OCI-LY7 (cell line): ENCODE measurements at regions not wholly inside any gene's neighbourhood (a gene's known extent, or its start where the extent isn't known, plus 50 kb on each side); places are given as distances from the start of the nearest gene placed in this dataset.

Experiments used
- BruUV-seq: library from RNA; stranded (reverse); fragments of 400-500 nt; replicated peaks from 2 replicates; lab custom pipeline; 2021; lab: Mats Ljungman, UMichigan
- CTCF ChIA-PET: fragments of 300-600 bp; sonication (Branson Sonifier 250); formaldehyde crosslinking; loops from one replicate; lab custom pipeline; 2022; ENCODE audit warnings: antibody characterized with exemption; ENCODE audit not compliant: unreplicated experiment; lab: Charles Lee
- POLR2A ChIA-PET: fragments of 300-600 bp; sonication (Branson Sonifier 250); formaldehyde crosslinking; loops from one replicate; lab custom pipeline; 2022; ENCODE audit warnings: antibody characterized with exemption; lab: Charles Lee
- DNase-seq: peaks from one replicate; pipeline ENCODE4 v3.0.0-alpha.2; 2015; ENCODE audit warnings: low spot score
- H2AFZ ChIP-seq: fragments of 200-600 bp; sonication (generic), shearing (Covaris generic); 2 replicates; pipeline ENCODE4 v1.6.1; 2014; ENCODE audit warnings: mild to moderate bottlenecking, antibody characterized with exemption, low read length, moderate library complexity
- H3K27ac ChIP-seq: fragments of 200-600 bp; sonication (generic); 2 replicates; pipeline ENCODE4 v1.5.1; 2014; ENCODE audit warnings: mixed run types, low read depth, mild to moderate bottlenecking, moderate library complexity, low read length, inconsistent platforms; ENCODE audit not compliant: poor library complexity, severe bottlenecking
- H3K36me3 ChIP-seq: fragments of 200-600 bp; sonication (generic); 2 replicates; pipeline ENCODE4 v1.6.1; 2014; ENCODE audit warnings: mild to moderate bottlenecking, antibody characterized with exemption, low read length, moderate library complexity, mixed read lengths; ENCODE audit not compliant: insufficient read depth
- H3K4me1 ChIP-seq: fragments of 200-600 bp; sonication (generic); 2 replicates; pipeline ENCODE4 v1.5.1; 2014; ENCODE audit warnings: mild to moderate bottlenecking, low read length; ENCODE audit not compliant: insufficient read depth, poor library complexity, severe bottlenecking
- H3K4me2 ChIP-seq: fragments of 200-600 bp; sonication (generic); 2 replicates; pipeline ENCODE4 v1.6.1; 2014; ENCODE audit warnings: mild to moderate bottlenecking, low read length
- H3K4me3 ChIP-seq: fragments of 200-600 bp; sonication (generic); 2 replicates; pipeline ENCODE4 v1.5.1; 2014; ENCODE audit warnings: mild to moderate bottlenecking, low read depth, low read length; ENCODE audit not compliant: poor library complexity, severe bottlenecking
- H3K79me2 ChIP-seq: fragments of 200-600 bp; sonication (generic); 2 replicates; pipeline ENCODE4 v1.6.1; 2016; ENCODE audit warnings: low read depth, mild to moderate bottlenecking, low read length, moderate library complexity, mixed read lengths; ENCODE audit not compliant: insufficient read depth
- H3K9me2 ChIP-seq: fragments of 200-600 bp; sonication (generic); 2 replicates; pipeline ENCODE4 v1.6.1; 2016; ENCODE audit warnings: mild to moderate bottlenecking, low read length, mixed read lengths; ENCODE audit not compliant: insufficient read depth
- H3K9me3 ChIP-seq: fragments of 200-600 bp; sonication (generic); 2 replicates; pipeline ENCODE4 v1.6.1; 2014; ENCODE audit warnings: mild to moderate bottlenecking, mixed run types, low read length, mixed read lengths
- H4K20me1 ChIP-seq: fragments of 200-600 bp; sonication (generic); 2 replicates; pipeline ENCODE4 v1.6.1; 2014; ENCODE audit warnings: mild to moderate bottlenecking, antibody characterized with exemption, low read length, moderate library complexity, mixed read lengths; ENCODE audit not compliant: insufficient read depth
- EZH2phosphoT487 ChIP-seq: fragments of 200-600 bp; sonication (generic); IDR thresholded peaks from 2 replicates; pipeline ENCODE4 v1.6.1; 2018; ENCODE audit warnings: low read depth, borderline replicate concordance, mild to moderate bottlenecking, mixed run types, antibody characterized with exemption, low read length, moderate library complexity, mixed read lengths
- intact Hi-C: fragments of 100-400 bp; cut with micrococcal nuclease; formaldehyde crosslinking; loops from one replicate; pipeline ENCODE4 v1.10.0; 2022; ENCODE audit not compliant: unreplicated experiment
- TF ChIP-seq, protein P1 (sequence below): fragments of 200-600 bp; sonication (generic); conservative IDR thresholded peaks from 2 replicates; pipeline ENCODE4 v1.5.1; 2014; ENCODE audit warnings: mild to moderate bottlenecking, antibody characterized with exemption, low read length, moderate library complexity, mixed read lengths

DNA sequence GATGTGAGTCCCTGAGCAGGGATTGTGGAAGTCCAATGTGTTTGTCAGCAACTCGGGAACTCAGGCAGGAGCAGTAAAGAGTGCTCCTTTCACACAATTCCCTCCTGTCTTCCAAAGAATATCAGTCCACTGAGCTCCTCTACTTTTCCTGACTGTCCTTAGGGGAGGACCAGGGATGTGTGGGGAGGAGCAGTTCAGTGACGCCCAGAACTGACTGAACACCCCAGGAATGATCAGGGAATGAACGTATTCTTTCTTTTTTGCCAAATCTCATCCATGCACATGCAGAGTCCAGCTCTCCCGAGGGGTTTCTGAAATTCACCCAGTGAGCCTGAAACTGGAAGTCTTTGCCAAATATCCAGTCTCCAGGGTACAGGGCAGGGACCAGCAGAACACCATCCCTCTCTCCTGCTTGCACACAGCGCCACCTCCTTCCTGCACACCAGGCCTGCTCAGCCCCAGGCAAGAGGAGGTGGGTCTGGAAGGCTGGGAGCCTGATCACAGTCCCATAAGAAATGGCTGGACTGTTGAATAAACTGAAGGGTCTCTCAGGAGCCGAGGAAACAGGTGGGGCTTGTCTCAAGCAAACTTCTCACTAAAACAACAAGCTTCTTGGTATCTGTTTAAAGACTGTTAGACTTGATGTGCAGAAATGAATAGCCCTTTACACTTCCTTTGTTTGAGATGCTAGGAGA lies 294.7 kb downstream of the C7orf25 start:
- Histone ChIP-seq H3K4me3 (no peak overlapping the region), H4K20me1 (no peaks in the 10 kb centered on the region), H3K9me3 (no peaks in the 10 kb centered on the region), H3K4me1 (no peaks in the 10 kb centered on the region), H3K27ac (no peak overlapping the region), H2AFZ (no peak overlapping the region), H3K79me2 (no peaks in the 10 kb centered on the region), H3K4me2 (no peak overlapping the region), H3K9me2 (no peaks in the 10 kb centered on the region), H3K36me3 (no peaks in the 10 kb centered on the region)
- ChIA-PET CTCF (no interaction called here), POLR2A (no interaction called here)
- no TSS peak for BruUV-seq
- intact Hi-C loops: no loop called here
- TF ChIP-seq, protein P1, sequence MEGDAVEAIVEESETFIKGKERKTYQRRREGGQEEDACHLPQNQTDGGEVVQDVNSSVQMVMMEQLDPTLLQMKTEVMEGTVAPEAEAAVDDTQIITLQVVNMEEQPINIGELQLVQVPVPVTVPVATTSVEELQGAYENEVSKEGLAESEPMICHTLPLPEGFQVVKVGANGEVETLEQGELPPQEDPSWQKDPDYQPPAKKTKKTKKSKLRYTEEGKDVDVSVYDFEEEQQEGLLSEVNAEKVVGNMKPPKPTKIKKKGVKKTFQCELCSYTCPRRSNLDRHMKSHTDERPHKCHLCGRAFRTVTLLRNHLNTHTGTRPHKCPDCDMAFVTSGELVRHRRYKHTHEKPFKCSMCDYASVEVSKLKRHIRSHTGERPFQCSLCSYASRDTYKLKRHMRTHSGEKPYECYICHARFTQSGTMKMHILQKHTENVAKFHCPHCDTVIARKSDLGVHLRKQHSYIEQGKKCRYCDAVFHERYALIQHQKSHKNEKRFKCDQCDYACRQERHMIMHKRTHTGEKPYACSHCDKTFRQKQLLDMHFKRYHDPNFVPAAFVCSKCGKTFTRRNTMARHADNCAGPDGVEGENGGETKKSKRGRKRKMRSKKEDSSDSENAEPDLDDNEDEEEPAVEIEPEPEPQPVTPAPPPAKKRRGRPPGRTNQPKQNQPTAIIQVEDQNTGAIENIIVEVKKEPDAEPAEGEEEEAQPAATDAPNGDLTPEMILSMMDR: no peak
- no peak for TF ChIP-seq EZH2phosphoT487
- no peak for DNase-seq

DNA sequence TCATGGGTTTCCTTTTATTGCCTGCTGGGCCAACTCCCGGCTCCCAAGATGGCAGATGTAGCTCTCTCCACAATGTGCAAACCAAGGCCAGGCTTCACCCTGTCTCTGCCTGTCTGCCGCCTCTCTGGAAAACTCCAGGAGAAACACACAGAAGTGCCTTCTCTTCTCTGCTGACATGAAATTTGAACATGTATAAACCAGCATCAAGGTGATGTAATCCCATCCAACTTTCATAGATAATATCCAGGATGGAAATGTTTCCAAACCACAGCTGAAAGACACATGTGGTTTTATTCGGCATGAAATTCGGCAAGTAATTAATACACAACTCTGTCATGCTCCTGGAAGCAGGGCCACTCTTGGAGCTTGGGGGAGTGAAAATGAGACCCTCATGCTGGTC lies 297.2 kb downstream of the C7orf25 start:
- no TSS peak for BruUV-seq
- no peak for DNase-seq
- no peak overlapping the region for H3K4me3 ChIP-seq
- H3K4me1 ChIP-seq: no peaks in the 10 kb centered on the region
- no peaks in the 10 kb centered on the region for H4K20me1 ChIP-seq
- TF ChIP-seq EZH2phosphoT487: no peak
- TF ChIP-seq, protein P1: no peak
- H2AFZ ChIP-seq: no peak overlapping the region
- H3K36me3 ChIP-seq: no peaks in the 10 kb centered on the region
- H3K9me2 ChIP-seq: no peaks in the 10 kb centered on the region
- no peak overlapping the region for H3K4me2 ChIP-seq
- no peaks in the 10 kb centered on the region for H3K9me3 ChIP-seq
- H3K27ac ChIP-seq: no peak overlapping the region
- ChIA-PET POLR2A (no interaction called here), CTCF (no interaction called here)
- H3K79me2 ChIP-seq: no peaks in the 10 kb centered on the region
- intact Hi-C loops: no loop called here

DNA sequence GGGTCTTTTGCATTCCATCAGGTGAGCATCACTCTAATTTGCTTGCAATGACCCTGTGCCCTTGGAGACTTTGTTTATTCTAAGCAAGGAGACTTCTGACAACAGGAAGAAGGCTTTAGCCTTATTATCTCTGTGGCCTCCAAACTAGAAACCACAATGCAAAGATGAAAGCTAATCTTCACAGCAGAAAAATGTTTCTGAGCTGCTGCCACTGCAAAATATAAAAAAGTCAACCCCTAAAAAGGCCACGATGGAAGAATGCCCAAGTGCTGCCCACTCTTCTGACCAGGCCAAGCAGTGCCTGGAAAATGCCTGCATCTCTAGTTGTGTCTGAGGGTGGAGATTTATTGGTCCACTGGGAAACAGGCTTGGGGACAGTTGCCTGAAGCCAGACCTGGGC lies 299.9 kb downstream of the C7orf25 start:
- H3K27ac ChIP-seq: no peak overlapping the region
- no peaks in the 10 kb centered on the region for H3K4me1 ChIP-seq
- H3K9me2 ChIP-seq: no peaks in the 10 kb centered on the region
- no peaks in the 10 kb centered on the region for H3K36me3 ChIP-seq
- no peak overlapping the region for H2AFZ ChIP-seq
- H3K79me2 ChIP-seq: no peaks in the 10 kb centered on the region
- intact Hi-C loops: no loop called here
- POLR2A ChIA-PET: no interaction called here
- H3K4me3 ChIP-seq: no peak overlapping the region
- H4K20me1 ChIP-seq: no peaks in the 10 kb centered on the region
- no peak overlapping the region for H3K4me2 ChIP-seq
- DNase-seq: no peak
- TF ChIP-seq EZH2phosphoT487: no peak
- TF ChIP-seq, protein P1: no peak
- H3K9me3 ChIP-seq: no peaks in the 10 kb centered on the region
- CTCF ChIA-PET: no interaction called here
- no TSS peak for BruUV-seq
